ENCODE measurements at regions not wholly inside any gene's neighbourhood (a gene's known extent, or its start where the extent isn't known, plus 50 kb on each side); places are given as distances from the start of the nearest gene placed in this dataset.
A peak's percentile ranks its signal among the peaks of the same experiment; 100 is the strongest.

DNA sequence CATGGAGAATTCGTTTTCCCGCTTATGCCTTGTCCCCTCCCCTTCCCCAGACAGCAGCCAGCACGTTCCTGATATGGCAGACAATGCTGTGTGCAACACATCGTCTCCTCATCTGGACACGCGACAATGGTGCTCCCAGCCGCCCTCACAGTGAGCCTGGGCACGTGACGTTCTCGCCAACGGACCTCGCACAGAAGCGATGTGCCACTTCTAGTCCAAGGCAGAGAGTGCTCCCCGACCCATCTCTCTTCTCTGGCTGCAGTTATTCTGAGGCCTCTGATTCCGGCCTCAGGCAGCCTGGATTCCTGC lies 505.4 kb downstream of the EIPR1 start:
- Histone ChIP-seq H3K4ac (replicated peaks; ENCODE audit: insufficient read length, low read depth, low read length) (peak overlapping the region; percentile 96), H3K27me3 (replicated peaks in 1 of 4; ENCODE audit: control insufficient read depth in 3 of 4, extremely low read depth in 1 of 4, insufficient read depth in 3 of 4, low read length in 3 of 4) (no peaks in the 10 kb centered on the region), H4K8ac (ENCODE audit: extremely low read depth, insufficient read depth, low read length) (no peak overlapping the region), H3K79me1 (ENCODE audit: low read depth, low read length) (no peaks in the 10 kb centered on the region), H3K4me1 (replicated peaks in 1 of 4; ENCODE audit: control insufficient read depth in 3 of 4, insufficient read depth in 4 of 4, low read length in 3 of 4) (no peaks in the 10 kb centered on the region), H3K4me2 (ENCODE audit: insufficient read depth in 1 of 2, low read depth in 2 of 2, low read length in 2 of 2) (no peak overlapping the region), H2BK20ac (ENCODE audit: low read length) (no peak overlapping the region), H4K5ac (ENCODE audit: insufficient read length, low read depth, low read length) (no peak overlapping the region), H3K23me2 (ENCODE audit: low read depth, low read length) (peaks cover 3% of the 10 kb centered on the region; the same call in 1 of the 2 replicates), H3K56ac (replicated peaks; ENCODE audit: insufficient read length, low read depth, low read length) (no peak overlapping the region), H3K18ac (ENCODE audit: extremely low read depth, low read length) (no peak overlapping the region), H3K23ac (ENCODE audit: insufficient read length) (no peak overlapping the region), H4K20me1 (replicated peaks in 1 of 2; ENCODE audit: control insufficient read depth in 1 of 2, insufficient read depth in 2 of 2, low read length in 2 of 2) (peaks cover 0 to 1% of the 10 kb centered on the region in 2 experiments), H2AFZ (ENCODE audit: low read length) (no peak overlapping the region), H3K4me3 (ENCODE audit: extremely low read depth in 1 of 4, insufficient read depth in 2 of 4, low read depth in 3 of 4, low read length in 4 of 4) (no peak overlapping the region), H3K79me2 (ENCODE audit: control insufficient read depth in 1 of 2, insufficient read depth in 2 of 2, low read length in 2 of 2) (no peaks in the 10 kb centered on the region), H3K27ac (ENCODE audit: low read depth, low read length) (no peak overlapping the region), H2BK120ac (replicated peaks; ENCODE audit: low read depth, low read length) (no peak overlapping the region), H2BK12ac (ENCODE audit: low read depth, low read length) (no peak overlapping the region), H3K36me3 (ENCODE audit: control insufficient read depth in 2 of 4, insufficient read depth in 4 of 4, low read length in 3 of 4) (no peaks in the 10 kb centered on the region), H2BK5ac (ENCODE audit: low read depth, low read length) (no peak overlapping the region), H3K9ac (replicated peaks in 1 of 4; ENCODE audit: extremely low read depth in 1 of 4, low read depth in 3 of 4, low read length in 3 of 4) (no peak overlapping the region; a peak in 1 of 7 replicates), H4K91ac (replicated peaks; ENCODE audit: insufficient read length, low read length) (no peak overlapping the region), H3K9me3 (ENCODE audit: insufficient read depth in 2 of 2, low read depth in 1 of 2, low read length in 1 of 2) (peaks cover 7 to 8% of the 10 kb centered on the region in 2 experiments), H3K14ac (ENCODE audit: insufficient read length) (no peak overlapping the region), H2AK5ac (ENCODE audit: low read depth, low read length) (no peak overlapping the region), H2BK15ac (ENCODE audit: low read length) (no peak overlapping the region)
- 90% methylated on average over 14 of the region's 15 CpGs; no CpG with 5 or more reads in 1 of the 2 experiments for WGBS, 2 experiments (ENCODE audit: extremely low coverage in 1 of 2, insufficient coverage in 1 of 2, insufficient read length in 1 of 2, insufficient replicate concordance in 2 of 2, low coverage in 1 of 2, low lambda C conversion rate in 2 of 2, missing lambda C conversion rate in 1 of 2)
- POLR2A ChIA-PET (ENCODE audit: partially characterized antibody): no interaction called here
- CTCF ChIA-PET (ENCODE audit: partially characterized antibody): no interaction called here
- DNase-seq (ENCODE audit: low read depth in 1 of 2, low spot score in 2 of 2) (no peak), FAIRE-seq (no peak)
- TF ChIP-seq BACH1 (IDR thresholded peaks at IDR 0.05; ENCODE audit: low read length) (no peak), MAFK (IDR thresholded peaks at IDR 0.05; ENCODE audit: low read depth, low read length) (no peak), ASH2L (IDR thresholded peaks at IDR 0.05; ENCODE audit: low read length) (no peak), NRF1 (IDR thresholded peaks at IDR 0.05; ENCODE audit: low read depth, low read length) (no peak), TCF12 (IDR thresholded peaks at IDR 0.05; ENCODE audit: low read depth, low read length) (no peak), CHD2 (IDR thresholded peaks at IDR 0.05; ENCODE audit: low read length) (no peak), SIN3A (conservative IDR thresholded peaks at IDR 0.05 in 1 of 2, IDR thresholded peaks at IDR 0.05 in 1 of 2; ENCODE audit: low read depth in 1 of 2, low read length in 2 of 2) (no peak), EP300 (IDR thresholded peaks at IDR 0.05; ENCODE audit: borderline replicate concordance in 1 of 2, low read depth in 2 of 2, low read length in 2 of 2) (no peak), BRCA1 (IDR thresholded peaks at IDR 0.05; ENCODE audit: low read depth, low read length) (no peak), EGR1 (IDR thresholded peaks at IDR 0.05; ENCODE audit: borderline replicate concordance, low read depth, low read length) (no peak), GTF2F1 (IDR thresholded peaks at IDR 0.05; ENCODE audit: borderline replicate concordance, low read depth, low read length) (no peak), SP2 (IDR thresholded peaks at IDR 0.05; ENCODE audit: low read length) (no peak), CBX8 (IDR thresholded peaks at IDR 0.05; ENCODE audit: borderline replicate concordance, low read depth, low read length) (no peak), RNF2 (IDR thresholded peaks at IDR 0.05; ENCODE audit: borderline replicate concordance, low read depth, low read length, missing control alignments, poor library complexity, severe bottlenecking) (no peak)
- TF ChIP-seq, protein P1, sequence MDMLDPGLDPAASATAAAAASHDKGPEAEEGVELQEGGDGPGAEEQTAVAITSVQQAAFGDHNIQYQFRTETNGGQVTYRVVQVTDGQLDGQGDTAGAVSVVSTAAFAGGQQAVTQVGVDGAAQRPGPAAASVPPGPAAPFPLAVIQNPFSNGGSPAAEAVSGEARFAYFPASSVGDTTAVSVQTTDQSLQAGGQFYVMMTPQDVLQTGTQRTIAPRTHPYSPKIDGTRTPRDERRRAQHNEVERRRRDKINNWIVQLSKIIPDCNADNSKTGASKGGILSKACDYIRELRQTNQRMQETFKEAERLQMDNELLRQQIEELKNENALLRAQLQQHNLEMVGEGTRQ (IDR thresholded peaks at IDR 0.05; ENCODE audit: low read length): no peak

Data from H1 (cell line).